ENCODE measurements at regions not wholly inside any gene's neighbourhood (a gene's known extent, or its start where the extent isn't known, plus 50 kb on each side); places are given as distances from the start of the nearest gene placed in this dataset.

GRCh38 chrX:149092179-149092578 is 412.9 kb downstream of the IDS start:
- Histone ChIP-seq H3K36me3 (no peaks in the 10 kb centered on the region), H3K9me3 (replicated peaks) (no peaks in the 10 kb centered on the region), H3K27me3 (replicated peaks) (no peaks in the 10 kb centered on the region), H3K4me1 (replicated peaks) (no peaks in the 10 kb centered on the region), H3K4me3 (no peak overlapping the region), H3K27ac (no peak overlapping the region)
- no peak for DNase-seq (ENCODE audit: low read depth in 1 of 2, low spot score in 2 of 2)

- no peak for DNase-seq (ENCODE audit: low read depth in 1 of 2, low spot score in 2 of 2)
- Histone ChIP-seq H3K27ac (no peak overlapping the region), H3K4me3 (no peak overlapping the region), H3K27me3 (replicated peaks) (no peaks in the 10 kb centered on the region), H3K4me1 (replicated peaks) (no peaks in the 10 kb centered on the region), H3K9me3 (replicated peaks) (no peaks in the 10 kb centered on the region), H3K36me3 (no peaks in the 10 kb centered on the region)
Observed at GRCh38 chrX:149079805-149080406, 425.2 kb downstream of the IDS start.

GRCh38 chrX:149074398-149074797 is 430.7 kb downstream of the IDS start:
- DNase-seq (ENCODE audit: low read depth in 1 of 2, low spot score in 2 of 2): no peak
- no peaks in the 10 kb centered on the region for H3K36me3 ChIP-seq
- H3K27me3 ChIP-seq (replicated peaks): no peaks in the 10 kb centered on the region
- H3K9me3 ChIP-seq (replicated peaks): no peaks in the 10 kb centered on the region
- no peaks in the 10 kb centered on the region for H3K4me1 ChIP-seq (replicated peaks)
- no peak overlapping the region for H3K27ac ChIP-seq
- no peak overlapping the region for H3K4me3 ChIP-seq

GRCh38 chrX:149073479-149073878 is 431.6 kb downstream of the IDS start:
- H3K4me1 ChIP-seq (replicated peaks): no peaks in the 10 kb centered on the region
- no peaks in the 10 kb centered on the region for H3K36me3 ChIP-seq
- no peak overlapping the region for H3K4me3 ChIP-seq
- no peaks in the 10 kb centered on the region for H3K9me3 ChIP-seq (replicated peaks)
- no peak overlapping the region for H3K27ac ChIP-seq
- no peak for DNase-seq (ENCODE audit: low read depth in 1 of 2, low spot score in 2 of 2)
- no peaks in the 10 kb centered on the region for H3K27me3 ChIP-seq (replicated peaks)

GRCh38 chrX:149069899-149070298 is 435.2 kb downstream of the IDS start:
- no peak for DNase-seq (ENCODE audit: low read depth in 1 of 2, low spot score in 2 of 2)
- Histone ChIP-seq H3K36me3 (no peaks in the 10 kb centered on the region), H3K27me3 (replicated peaks) (no peaks in the 10 kb centered on the region), H3K4me3 (no peak overlapping the region), H3K9me3 (replicated peaks) (no peaks in the 10 kb centered on the region), H3K27ac (no peak overlapping the region), H3K4me1 (replicated peaks) (no peaks in the 10 kb centered on the region)

GRCh38 chrX:149060921-149061320 is 444.2 kb downstream of the IDS start:
- Histone ChIP-seq H3K9me3 (replicated peaks) (no peaks in the 10 kb centered on the region), H3K36me3 (no peaks in the 10 kb centered on the region), H3K4me1 (replicated peaks) (no peaks in the 10 kb centered on the region), H3K27ac (no peak overlapping the region), H3K27me3 (replicated peaks) (no peaks in the 10 kb centered on the region), H3K4me3 (no peak overlapping the region)
- no peak for DNase-seq (ENCODE audit: low read depth in 1 of 2, low spot score in 2 of 2)
